HG02642 (cell line): ENCODE measurements at regions not wholly inside any gene's neighbourhood (a gene's known extent, or its start where the extent isn't known, plus 50 kb on each side); places are given as distances from the start of the nearest gene placed in this dataset.
A peak's percentile ranks its signal among the peaks of the same experiment; 100 is the strongest.
"Not testable (repeated sequence)": the region's sequence is repeated elsewhere in the genome, so short reads cannot be mapped to it uniquely, and the experiment has no call there.

ENCODE experiments used
- ATAC-seq: cut with Tn5 transposase; IDR thresholded peaks from one replicate; pipeline ENCODE4 v1.9.1; 2021; ENCODE audit warnings: mild to moderate bottlenecking; ENCODE audit not compliant: unreplicated experiment, poor library complexity

- ATAC-seq, result not testable (repeated sequence)
Observed at GRCh38 chr7:67358316-67358715, 361.7 kb downstream of the TYW1 start.

DNA sequence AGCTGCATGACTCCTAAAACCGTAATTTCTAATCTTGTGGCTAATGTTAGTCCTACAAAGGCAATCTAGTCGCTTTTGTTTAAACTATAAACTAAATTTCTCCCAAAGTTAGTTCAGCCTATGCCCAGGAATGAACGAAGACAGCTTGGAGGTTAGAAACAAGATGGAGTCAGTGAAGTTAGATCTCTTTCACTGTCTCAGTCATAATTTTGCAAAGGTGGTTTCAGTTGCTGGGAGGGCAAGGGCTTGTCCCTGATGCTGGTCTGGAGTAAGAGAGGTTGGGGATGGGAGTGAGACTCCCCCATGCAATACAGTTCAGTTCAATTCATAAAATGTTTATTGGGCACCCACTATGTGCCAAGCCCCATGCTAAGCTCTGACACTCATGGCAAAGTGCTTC, 362.1 kb downstream of the TYW1 start:
- not testable (repeated sequence) for ATAC-seq

- ATAC-seq, result no peak
Observed at GRCh38 chr7:67359900-67360299, 363.3 kb downstream of the TYW1 start.

DNA sequence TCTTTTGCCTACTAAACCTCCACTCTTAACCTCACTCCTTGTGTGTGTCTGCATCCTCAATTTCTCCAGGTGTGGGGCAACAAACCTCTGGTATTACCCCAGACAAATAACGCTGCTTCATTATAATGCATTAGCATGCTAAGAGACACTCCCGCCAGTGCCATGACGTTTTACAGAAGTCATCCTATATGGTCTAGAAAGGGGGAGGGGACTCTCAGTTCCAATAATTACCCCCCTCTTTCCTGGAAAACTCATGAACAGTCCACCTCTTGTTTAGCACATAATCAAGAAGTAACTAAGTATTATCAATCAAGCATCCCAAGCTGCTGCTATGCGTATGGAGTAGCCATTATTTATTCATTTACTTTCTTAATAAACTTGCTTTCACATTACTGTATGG, 364.5 kb downstream of the TYW1 start:
- ATAC-seq, result no peak

DNA sequence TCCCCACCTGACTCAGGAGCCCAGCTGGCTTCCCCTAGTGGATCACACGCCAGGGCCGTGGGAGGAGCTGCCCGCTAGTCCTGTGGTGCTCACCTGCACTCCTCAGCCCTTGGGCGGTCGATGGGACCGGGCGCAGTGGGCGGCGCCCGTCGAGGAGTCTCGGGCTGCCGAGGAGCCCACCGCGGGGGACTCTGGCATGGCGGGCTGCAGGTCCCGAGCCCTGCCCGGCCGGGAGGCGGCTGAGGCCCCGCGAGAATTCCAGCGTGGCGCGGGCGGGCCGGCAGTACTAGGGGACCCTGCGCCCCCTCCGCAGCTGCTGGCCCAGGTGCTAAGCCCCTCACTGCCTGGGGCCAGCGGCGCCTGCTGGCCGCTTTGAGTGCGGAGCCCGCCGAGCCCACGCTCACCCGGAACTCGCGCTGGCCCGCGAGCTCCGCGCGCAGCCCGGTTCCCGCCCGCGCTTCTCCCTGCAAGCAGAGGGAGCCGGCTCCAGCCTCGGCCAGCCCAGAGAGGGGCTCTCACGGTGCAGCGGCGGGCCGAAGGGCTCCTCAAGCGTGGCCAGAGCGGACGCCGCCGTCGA, 367.9 kb downstream of the TYW1 start:
- ATAC-seq, result no peak

DNA sequence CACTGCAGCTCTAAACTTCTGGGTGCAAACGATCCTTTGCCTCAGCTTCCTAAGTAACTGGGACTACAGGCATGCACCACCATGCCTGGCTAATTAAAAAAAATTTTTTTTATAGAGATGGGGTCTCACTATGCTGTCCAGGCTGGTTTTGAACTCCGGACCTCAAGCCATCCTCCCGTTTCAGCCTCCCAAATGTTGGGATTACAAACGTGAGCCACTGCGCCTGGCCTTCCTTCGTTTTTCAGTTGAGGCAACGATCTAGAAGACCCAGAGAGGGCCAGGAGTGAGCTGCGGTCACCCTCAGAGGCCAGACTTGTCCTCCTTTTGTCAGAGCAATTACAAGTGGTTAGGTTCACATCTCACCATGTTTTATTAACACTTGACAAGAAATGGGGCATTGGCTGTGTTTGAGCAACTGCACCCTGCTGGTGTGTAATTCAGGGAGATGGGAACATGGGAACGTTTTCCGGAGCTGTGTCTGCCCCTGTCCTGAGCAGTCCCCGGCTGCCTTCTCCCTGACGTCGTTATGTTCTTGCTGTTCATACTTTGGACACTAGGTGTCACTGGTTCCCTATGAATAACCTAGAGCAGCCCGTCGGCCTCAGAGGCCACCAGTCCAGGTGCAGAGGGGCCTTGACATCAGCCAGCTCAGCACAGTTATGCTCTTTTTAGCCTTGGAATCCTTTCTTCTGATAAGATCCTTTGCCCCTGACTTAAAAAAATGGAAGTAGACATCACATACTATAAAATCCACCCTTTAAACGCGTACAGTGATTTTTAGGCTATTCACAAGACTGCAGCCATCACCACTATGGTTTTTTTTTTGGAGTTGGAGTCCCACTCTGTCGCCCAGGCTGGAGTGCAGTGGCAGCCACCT, 375.0 kb downstream of the TYW1 start:
- peak; percentile 97 for ATAC-seq

- not testable (repeated sequence) for ATAC-seq
Observed at GRCh38 chr7:67373389-67373788, 376.8 kb downstream of the TYW1 start.

GRCh38 chr7:67375427-67375826, 378.8 kb downstream of the TYW1 start:
- ATAC-seq, result no peak

DNA sequence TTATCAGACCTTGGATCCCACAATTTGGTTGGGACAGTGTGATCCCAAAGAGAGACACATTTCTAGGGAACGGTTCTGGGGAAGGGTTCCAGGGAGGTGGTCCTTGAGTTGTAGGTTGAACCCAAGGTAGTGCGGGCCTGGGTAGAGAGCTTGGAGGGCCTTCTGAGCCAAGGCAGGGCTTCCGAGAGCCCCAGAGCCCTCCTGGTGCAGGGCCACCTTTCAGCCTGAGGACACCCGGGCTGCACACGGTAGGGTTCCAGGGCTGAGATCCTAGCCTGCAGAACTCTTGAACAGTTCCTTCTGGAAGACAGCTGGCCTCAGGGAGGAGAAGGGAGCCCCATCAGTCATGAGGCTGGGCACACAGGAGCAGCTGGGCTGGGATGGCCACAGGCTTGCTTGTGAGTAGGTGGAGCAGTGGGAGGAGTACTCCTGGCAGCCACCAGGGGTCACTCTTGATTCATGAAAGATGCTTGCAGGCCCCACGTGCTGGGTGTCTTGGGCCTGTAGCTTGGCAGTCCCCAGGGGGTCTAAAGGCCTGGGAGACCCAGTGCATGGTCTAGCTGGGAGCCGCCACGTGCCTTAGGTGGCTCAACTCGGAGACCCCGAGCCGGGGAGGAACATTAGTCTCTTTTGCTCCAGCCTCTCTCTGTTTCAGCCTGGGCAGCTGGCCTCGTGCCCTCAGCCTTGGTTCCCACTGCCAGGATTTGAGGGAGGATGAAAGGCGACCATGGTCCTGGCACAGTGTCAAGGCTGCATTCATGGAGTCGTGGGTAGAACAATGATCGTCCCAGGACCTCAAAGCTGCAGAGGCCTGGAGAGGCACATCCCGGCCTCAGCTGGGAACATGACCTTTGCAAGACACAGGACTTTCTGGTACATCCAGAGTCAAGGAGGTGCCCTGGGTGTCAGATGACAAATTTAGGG, 381.6 kb downstream of the TYW1 start:
- ATAC-seq, result peak; percentile 95

DNA sequence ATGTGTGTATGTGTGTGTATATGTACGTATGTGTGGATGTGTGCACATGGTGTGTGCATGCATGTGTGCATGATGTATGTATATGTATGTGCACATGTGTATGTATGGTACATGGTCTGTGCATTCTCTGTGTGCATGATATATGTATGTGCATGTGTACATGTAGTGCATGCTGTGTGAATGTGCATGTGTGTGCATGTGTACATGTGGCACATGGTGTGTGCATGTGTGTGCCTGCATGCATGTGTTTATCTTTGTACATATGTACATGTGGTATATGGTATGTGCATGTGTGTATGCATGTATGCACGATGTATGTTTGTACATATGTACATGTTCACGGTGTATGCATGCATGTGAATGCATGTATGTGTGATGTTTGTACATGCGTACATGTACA, 383.7 kb downstream of the TYW1 start:
- ATAC-seq, result no peak

DNA sequence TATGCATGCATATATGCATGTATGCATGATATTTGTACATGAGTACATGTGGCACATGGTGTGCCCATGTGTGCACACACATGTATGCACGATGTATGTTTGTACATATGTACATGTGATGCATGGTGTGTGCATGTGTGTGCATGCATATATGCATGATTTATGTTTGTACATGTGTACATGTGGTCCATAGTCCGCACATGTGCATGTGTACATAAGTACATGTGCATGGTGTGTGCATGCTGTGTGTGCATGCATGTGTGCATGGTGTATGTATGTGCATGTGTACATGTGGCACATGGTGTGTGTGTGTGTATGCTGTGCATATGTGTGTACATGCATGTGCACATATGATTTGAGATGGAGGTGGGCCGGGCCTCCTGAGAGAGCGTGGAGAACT, 384.2 kb downstream of the TYW1 start:
- ATAC-seq, result no peak

GRCh38 chr7:67387851-67388250, 391.2 kb downstream of the TYW1 start:
- no peak for ATAC-seq

GRCh38 chr7:67391168-67391567, 394.5 kb downstream of the TYW1 start:
- ATAC-seq, result no peak

GRCh38 chr7:67392596-67393438, 396.2 kb downstream of the TYW1 start:
- no peak for ATAC-seq

GRCh38 chr7:67393903-67394302, 397.3 kb downstream of the TYW1 start:
- no peak for ATAC-seq

DNA sequence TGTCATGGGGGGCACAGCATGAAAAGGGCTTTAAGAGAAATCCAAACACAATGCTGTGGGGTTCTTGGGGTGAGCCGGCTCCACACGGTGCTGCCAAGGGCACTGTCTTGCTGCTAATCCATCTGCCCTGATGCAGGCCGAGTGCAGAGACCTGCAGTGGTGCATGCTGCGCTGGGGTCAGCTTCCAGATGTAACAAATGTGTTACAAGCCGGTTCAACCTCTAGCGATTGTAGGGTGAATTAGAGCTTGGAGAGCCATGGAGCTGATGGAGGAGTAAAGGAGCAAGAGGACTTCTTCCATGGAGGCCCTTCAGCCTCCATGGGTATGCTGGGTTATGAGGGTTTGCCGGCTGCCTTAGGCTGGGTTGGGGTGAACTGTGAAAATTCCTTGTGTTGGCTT, 402.3 kb downstream of the TYW1 start:
- ATAC-seq, result no peak

DNA sequence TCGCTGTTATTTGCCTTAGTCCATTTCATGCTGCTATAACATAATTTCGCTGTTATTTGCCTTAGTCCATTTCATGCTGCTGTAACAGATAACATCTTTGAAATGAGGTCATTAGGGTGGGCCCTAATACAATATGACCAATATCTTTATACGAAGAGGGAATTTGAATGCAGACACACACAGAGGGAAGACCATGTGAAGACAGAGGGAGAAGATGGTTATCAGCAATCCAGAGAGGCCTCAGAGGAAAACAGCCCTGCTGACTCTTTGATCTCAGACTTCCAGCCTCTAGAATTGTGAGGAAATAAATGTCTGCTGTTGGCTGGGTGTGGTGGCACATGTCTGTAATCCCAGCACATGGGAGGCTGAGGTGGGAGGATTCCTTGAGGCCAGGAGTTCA, 404.9 kb downstream of the TYW1 start:
- no peak for ATAC-seq

GRCh38 chr7:67402280-67402679, 405.6 kb downstream of the TYW1 start:
- ATAC-seq, result no peak

- no peak for ATAC-seq
Observed at GRCh38 chr7:67406976-67407375, 410.3 kb downstream of the TYW1 start.
